ENCODE measurements at regions not wholly inside any gene's neighbourhood (a gene's known extent, or its start where the extent isn't known, plus 50 kb on each side); places are given as distances from the start of the nearest gene placed in this dataset.
"Not testable (repeated sequence)": the region's sequence is repeated elsewhere in the genome, so short reads cannot be mapped to it uniquely, and the experiment has no call there.

DNA sequence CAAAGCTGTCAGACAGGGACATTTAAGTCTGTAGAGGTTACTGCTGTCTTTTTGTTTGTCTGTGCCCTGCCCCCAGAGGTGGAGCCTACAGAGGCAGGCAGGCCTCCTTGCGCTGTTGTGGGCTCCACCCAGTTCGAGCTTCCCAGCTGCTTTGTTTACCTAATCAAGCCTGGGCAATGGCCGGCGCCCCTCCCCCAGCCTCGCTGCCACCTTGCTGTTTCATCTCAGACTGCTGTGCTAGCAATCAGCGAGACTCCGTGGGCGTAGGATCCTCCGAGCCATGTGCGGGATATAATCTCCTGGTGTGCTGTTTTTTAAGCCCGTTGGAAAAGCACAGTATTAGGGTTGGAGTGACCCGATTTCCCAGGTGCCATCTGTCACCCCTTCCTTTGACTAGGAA, 454.2 kb upstream of the CCDC196 start:
- DNase-seq, result not testable (repeated sequence)

- no peak for DNase-seq
These were observed 453.4 kb upstream of the CCDC196 start for GRCh38 chr14:66032800-66033199.

DNA sequence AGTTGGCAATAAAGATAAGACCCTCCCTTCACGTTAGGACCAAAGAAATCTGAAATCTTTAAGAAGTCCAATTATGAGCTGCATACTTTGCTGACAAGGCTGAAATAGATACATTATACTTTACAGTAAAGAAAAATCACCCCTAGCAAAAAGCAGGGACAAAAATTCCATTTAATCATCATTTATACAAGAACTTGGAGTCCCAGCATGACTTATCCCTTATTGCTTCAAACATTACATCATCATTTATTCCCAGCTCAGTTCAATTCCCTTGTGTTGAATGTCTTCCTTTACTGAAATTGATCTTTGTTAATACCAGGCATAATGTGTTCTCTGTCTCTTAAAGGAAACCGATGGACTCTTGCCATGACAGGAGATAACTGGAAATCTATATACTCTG, 449.6 kb upstream of the CCDC196 start:
- no peak for DNase-seq

DNA sequence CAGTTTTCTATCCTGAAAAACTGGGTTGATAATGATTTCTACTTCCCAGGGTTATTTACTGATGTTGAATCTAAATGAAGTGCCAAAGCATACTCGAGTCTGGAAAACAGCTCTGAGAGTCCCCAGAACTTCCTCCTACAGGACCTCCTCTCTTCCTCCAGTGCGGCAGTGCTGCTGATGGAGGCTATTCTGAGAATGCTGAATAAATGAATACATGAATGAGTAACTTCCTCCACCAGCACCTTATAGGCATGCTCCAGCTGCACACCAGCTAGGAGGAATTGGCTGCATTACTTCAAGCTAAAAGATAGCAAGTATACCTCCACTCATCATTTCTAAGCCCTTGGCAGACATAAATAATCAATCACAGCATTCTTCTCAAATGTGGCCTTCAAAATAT, 448.8 kb upstream of the CCDC196 start:
- no peak for DNase-seq

DNA sequence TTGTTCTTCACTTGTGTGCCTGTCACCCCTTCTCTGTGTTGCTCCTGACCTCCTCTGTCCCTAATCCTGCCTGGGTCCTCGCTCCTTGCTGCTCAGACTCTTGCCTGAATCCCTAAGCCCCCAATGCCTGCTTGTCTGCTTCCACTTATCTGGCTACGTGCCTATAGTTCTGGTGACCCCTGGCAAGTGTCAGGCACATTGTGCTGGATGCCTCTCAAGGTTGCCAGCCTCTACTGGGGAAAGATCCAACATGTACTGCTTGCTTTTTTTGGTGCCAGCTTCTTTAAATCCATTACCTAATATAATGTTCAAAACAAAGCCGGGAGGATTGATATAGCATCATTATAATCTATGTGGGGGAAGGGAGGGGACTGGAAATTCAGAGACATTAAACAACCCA, 448.0 kb upstream of the CCDC196 start:
- DNase-seq, result no peak

DNA sequence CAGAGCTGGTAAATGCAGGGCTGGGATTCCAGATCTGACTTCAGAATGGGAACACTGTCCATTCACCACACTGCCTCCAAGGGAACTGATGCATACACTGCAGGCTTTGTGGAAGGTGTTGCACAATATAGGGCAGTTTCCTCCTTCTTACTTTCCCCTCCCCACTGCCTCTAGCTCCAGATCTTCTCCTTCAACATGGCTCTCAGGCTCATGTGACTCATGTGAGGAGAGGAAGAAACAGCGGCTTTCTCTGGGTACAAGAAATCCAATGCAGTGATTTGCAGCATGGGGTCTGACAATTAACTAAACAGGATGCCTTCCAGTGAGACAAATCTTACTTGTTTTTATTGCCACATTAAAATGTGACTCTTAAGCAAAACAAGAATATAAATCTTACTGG, 447.6 kb upstream of the CCDC196 start:
- no peak for DNase-seq

- no peak for DNase-seq
These were observed 446.7 kb upstream of the CCDC196 start for GRCh38 chr14:66039495-66039894.

DNA sequence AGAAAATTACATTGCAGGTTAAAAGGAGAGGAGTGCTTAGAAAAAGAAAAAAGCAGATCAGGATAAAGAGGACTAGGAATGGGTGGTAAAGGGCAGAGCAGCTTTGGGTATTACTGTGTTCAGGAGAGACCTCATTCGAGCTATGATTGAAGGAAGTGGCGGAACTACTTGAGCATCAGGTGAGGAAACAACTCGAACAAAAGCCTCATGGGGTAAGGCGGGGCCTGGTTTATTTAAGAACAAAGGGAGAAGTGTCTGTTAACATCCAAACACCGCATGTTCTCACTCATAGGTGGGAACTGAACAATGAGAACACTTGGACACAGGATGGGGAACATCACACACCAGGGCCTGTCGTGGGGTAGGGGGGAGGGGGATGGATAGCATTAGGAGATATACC, 444.6 kb upstream of the CCDC196 start:
- DNase-seq, result no peak

- no peak for DNase-seq
These were observed 442.2 kb upstream of the CCDC196 start for GRCh38 chr14:66043921-66044320.

- no peak for DNase-seq
These were observed 440.6 kb upstream of the CCDC196 start for GRCh38 chr14:66045572-66046021.

- no peak for DNase-seq
These were observed 440.1 kb upstream of the CCDC196 start for GRCh38 chr14:66046035-66046434.

GRCh38 chr14:66046591-66046990, 439.6 kb upstream of the CCDC196 start:
- no peak for DNase-seq

- no peak for DNase-seq
These were observed 429.8 kb upstream of the CCDC196 start for GRCh38 chr14:66056268-66056907.

GRCh38 chr14:66056926-66057552, 429.1 kb upstream of the CCDC196 start:
- no peak for DNase-seq

- no peak for DNase-seq
These were observed 421.0 kb upstream of the CCDC196 start for GRCh38 chr14:66065188-66065587.

GRCh38 chr14:66066981-66067776, 419.0 kb upstream of the CCDC196 start:
- no peak for DNase-seq

- DNase-seq, result no peak
These were observed 417.1 kb upstream of the CCDC196 start for GRCh38 chr14:66069036-66069435.

DNA sequence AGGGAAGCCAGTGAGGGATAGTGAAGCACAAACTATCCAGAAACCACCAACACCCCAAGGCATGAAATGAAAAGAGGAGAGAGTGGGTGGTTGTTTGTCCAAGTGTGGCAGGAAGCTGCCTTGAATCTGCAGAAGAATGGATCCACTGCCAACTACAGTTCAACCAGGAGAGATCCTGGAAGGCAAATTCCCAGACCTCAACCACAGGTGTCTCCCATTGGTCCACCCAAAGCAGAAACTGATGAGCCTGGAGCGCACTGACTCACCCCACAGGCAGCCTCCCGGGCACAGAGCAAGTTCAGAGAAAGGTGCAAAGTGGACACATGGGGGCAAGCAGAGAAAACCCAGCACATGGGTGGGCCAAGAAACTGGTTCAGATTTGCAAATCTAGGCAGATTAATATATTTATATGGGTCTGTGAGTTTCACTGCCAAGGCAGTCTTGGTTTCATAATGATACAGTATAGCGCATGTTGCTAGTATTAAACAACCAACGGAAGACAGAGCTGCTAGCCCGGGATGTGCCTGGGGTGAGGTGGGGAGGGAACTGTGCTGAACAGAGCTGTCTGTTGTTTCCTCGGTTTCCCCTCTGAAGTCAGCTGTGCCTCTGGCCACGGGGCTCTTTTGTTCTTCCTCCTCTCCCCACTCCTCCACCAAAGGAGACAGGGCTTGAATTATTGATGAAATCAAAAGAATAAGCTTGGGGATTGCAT, 416.2 kb upstream of the CCDC196 start:
- no peak for DNase-seq

GRCh38 chr14:66070542-66071319, 415.4 kb upstream of the CCDC196 start:
- peak; percentile 94 for DNase-seq

GRCh38 chr14:66072190-66073084, 413.7 kb upstream of the CCDC196 start:
- no peak for DNase-seq

DNA sequence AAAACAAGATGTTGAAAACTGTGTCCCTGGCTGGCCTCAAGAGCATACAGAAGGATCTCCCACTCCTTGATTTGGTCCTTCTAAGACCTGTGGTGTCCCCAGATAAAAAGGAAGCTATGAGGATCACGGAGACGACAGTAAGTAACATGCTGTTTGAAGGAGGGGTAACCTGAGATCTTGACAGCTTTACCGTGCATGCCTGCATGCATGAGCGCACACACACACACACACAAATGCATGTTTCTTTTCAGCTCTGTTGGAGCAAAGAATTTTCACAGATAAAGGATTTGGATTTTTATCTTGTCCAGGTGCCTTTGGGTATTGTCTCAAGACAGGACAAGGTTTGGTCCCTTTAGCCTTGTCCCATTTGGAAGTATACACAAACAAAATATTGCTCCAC, 411.6 kb upstream of the CCDC196 start:
- no peak for DNase-seq

DNA sequence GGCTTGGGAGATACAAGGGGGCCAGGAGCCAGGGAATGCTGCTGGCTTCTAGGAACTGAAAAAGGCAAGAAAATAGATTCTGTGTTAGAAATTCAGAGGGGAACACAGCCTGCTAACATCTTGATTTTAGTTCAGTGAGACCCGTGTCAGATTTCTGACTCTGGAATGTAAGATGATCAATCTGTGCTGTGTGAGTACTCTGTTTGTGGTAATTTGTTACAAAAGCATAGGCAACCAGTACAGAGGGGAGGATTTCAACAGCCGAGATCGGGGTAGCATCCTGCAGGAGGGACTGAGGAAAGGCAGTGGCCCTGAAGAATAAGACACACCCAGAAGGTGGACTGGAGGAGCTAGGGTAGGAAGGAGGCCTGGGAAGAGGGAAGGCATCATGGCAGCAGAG, 410.0 kb upstream of the CCDC196 start:
- no peak for DNase-seq
